GM19351 (cell line): ENCODE measurements at regions not wholly inside any gene's neighbourhood (a gene's known extent, or its start where the extent isn't known, plus 50 kb on each side); places are given as distances from the start of the nearest gene placed in this dataset.
"Not testable (repeated sequence)": the region's sequence is repeated elsewhere in the genome, so short reads cannot be mapped to it uniquely, and the experiment has no call there.

ENCODE experiments used
- ATAC-seq: cut with Tn5 transposase; IDR thresholded peaks from one replicate; pipeline ENCODE4 v1.9.1; 2021; ENCODE audit warnings: mild to moderate bottlenecking, moderate library complexity; ENCODE audit not compliant: unreplicated experiment

- no peak for ATAC-seq
Observed at GRCh38 chr3:81198216-81198615, 563.2 kb downstream of the GBE1 start.

GRCh38 chr3:81197386-81197785 lies 564.1 kb downstream of the GBE1 start:
- ATAC-seq: no peak

- no peak for ATAC-seq
Observed at GRCh38 chr3:81195478-81195877, 566.0 kb downstream of the GBE1 start.

- no peak for ATAC-seq
Observed at GRCh38 chr3:81186412-81186811, 575.0 kb downstream of the GBE1 start.

GRCh38 chr3:81182086-81182875 lies 579.2 kb downstream of the GBE1 start:
- not testable (repeated sequence) for ATAC-seq

GRCh38 chr3:81173514-81173913 lies 587.9 kb downstream of the GBE1 start:
- ATAC-seq: no peak

- ATAC-seq: no peak
Observed at GRCh38 chr3:81170298-81170697, 591.1 kb downstream of the GBE1 start.

GRCh38 chr3:81164806-81165205 lies 596.6 kb downstream of the GBE1 start:
- no peak for ATAC-seq

DNA sequence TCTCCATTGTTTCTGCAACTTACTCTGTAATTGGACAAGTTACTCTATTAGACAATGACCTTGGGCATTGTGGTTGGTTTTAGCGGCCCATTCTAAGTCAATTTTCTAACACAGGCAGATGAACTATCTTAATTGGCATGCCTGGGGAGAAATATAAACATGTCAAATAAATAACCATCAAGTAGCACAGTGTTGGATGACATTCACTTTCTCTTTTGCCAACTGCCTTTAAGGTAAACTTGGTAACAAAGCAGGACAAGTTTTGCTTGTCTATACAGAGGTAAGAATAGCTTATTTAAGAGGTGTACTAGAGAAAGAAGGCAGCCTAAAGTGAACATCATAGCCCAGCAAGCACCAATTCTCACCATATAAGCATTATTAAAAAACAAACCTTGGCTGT lies 599.6 kb downstream of the GBE1 start:
- ATAC-seq: no peak

DNA sequence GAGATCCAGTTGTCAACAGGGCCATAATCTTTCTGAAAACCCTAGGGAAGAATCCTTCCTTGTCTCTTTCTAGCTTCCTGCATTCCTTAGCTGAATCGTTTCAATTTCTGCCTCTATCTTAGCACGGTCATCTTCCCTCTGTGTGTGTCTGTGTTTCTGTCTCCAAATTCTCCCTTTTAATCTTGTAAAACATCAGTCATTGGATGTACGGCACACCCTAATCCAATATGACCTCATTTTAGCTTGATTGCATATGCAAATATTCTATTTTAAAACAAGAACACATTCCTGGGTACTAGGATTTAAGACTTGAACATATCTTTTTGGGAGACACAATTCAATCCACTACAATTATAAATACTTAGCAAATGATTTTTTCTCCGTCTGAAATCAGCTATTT lies 600.3 kb downstream of the GBE1 start:
- ATAC-seq: no peak

GRCh38 chr3:81154611-81155143 lies 606.8 kb downstream of the GBE1 start:
- ATAC-seq: no peak

GRCh38 chr3:81152156-81152555 lies 609.3 kb downstream of the GBE1 start:
- no peak for ATAC-seq

DNA sequence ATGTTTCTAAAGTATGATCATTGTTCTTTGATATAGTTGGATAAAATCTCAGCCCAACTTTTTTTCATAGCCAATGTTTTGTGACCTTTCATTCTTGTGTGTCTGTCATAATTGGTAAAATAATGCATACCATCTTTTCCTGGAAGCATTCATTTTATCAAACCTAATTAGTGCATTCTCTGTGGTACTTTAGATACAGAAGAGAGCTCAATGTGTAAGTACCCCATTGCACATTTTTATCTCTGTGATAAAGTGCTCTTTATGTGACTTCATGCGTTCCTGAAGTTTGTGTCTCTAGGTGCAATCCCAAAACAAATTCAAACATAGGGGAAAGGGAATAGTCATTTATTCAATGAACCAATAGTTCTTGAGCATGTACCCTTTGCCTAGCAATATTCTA lies 628.5 kb downstream of the GBE1 start:
- ATAC-seq: no peak

- ATAC-seq: no peak
Observed at GRCh38 chr3:81105789-81106488, 655.5 kb downstream of the GBE1 start.

GRCh38 chr3:81105206-81105605 lies 656.2 kb downstream of the GBE1 start:
- ATAC-seq: no peak

DNA sequence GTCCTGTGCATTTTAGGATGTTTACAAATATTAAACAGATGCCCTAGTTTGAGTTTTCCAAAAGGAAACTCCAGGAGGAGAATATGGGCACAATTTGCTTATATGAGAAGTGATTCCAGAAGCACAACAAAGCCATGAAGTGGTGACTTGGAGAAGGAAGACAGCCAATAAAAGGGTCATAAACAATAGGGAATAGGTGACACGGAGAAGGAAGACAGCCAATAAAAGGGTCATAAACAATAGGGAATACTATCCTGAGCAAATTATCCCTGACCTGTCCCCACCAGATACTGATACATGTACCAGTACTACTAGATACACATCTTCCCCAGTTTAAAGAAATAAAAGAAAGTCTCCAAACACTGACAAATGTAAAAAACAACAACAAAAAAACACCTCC lies 663.6 kb downstream of the GBE1 start:
- ATAC-seq: no peak

DNA sequence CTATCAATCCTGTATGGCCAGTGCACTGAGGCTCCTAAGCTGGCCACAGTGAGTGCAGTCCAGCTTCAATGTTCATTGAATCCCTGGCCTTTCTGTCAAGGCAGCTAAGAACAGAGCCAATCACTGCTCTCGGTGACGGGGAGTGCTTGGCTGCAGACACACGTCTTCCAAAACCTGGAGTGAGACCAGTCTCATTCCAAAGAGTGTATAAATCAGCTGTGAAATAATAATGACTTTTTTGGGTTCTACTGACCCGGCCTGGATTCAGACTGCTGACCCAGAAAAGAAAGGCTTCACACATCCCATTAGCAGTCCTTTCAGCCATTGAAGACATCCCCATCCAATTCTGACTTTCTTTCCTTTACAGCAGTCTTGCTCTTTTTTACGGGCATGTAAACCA lies 665.5 kb downstream of the GBE1 start:
- ATAC-seq: no peak

GRCh38 chr3:81094986-81095385 lies 666.5 kb downstream of the GBE1 start:
- no peak for ATAC-seq

GRCh38 chr3:81087607-81088006 lies 673.8 kb downstream of the GBE1 start:
- ATAC-seq: no peak

GRCh38 chr3:81086348-81086747 lies 675.1 kb downstream of the GBE1 start:
- no peak for ATAC-seq

GRCh38 chr3:81080608-81081007 lies 680.8 kb downstream of the GBE1 start:
- ATAC-seq: no peak

DNA sequence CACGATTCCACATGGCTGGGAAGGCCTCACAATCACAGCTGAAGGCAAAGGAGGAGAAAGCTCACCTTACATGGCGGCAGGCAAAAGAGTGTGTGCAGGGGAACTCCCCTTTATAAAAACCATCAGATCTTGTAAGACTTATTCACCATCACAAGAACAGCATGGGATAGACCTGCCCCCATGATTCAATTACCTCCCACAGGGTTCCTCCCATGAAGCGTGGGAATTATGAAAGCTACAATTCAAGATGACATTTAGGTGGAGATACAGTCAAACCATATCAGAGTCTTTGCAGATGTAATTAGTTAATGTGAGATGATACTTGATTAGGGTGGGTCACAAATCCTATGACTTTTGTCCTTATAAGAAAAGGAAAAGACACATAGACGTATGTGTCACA lies 688.9 kb downstream of the GBE1 start:
- no peak for ATAC-seq
